ENCODE measurements at regions not wholly inside any gene's neighbourhood (a gene's known extent, or its start where the extent isn't known, plus 50 kb on each side); places are given as distances from the start of the nearest gene placed in this dataset.
A peak's percentile ranks its signal among the peaks of the same experiment; 100 is the strongest.

DNA sequence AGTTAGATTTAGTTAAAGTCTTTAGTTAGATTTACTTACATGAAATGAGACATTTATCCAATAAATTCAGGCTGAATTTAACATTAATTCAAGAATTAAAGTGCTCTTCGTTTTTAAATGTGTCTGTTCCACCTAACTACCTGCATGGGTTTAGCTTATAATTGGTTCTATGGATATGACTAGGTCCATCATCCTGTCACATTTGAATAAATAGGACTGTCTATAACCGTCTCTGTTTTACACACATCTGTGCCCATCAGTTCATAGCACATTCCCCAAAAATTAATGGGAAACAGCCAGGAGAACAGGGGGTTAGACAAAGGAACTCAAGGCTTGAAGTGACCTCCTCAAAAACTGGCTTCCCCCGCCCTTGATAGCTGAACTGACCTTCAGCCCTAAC lies 219.6 kb downstream of the MRPL39 start:
- H3K27ac ChIP-seq, result no peak overlapping the region
- no peak for DNase-seq (ENCODE audit: low read depth, low spot score)

DNA sequence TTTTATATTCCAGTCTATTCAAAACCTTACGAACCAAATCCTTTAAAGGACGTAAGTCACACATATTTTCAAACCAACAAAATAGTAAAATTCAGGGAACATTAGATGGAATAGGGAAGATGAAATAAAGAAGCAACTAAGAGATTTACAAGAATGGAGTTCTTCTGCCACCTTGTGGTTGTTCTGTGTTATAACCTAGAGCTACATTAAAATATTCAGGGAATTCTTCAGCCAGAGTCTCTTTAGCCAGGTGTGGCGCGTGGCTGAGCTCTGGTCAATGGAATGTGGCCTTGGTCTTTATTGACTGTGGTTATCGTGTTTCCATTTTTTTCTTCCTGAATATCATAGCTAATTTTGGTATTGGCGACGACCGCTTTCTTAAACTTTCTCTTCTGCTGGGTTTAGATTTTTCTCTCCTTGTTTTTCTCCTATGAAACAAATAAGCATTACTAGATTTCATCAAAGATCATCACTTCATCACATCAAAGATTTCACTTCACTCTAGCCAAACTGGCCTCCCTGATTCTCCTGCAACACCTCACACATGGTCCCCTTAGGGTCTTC lies 221.3 kb downstream of the MRPL39 start:
- DNase-seq (ENCODE audit: low read depth, low spot score), result peak; percentile 22

GRCh38 chr21:25385341-25385740 lies 221.9 kb downstream of the MRPL39 start:
- no peak for DNase-seq (ENCODE audit: low read depth, low spot score)

More for the DNA sequence above, 221.3 kb downstream of the MRPL39 start:
- no peak overlapping the region for H3K27ac ChIP-seq

DNA sequence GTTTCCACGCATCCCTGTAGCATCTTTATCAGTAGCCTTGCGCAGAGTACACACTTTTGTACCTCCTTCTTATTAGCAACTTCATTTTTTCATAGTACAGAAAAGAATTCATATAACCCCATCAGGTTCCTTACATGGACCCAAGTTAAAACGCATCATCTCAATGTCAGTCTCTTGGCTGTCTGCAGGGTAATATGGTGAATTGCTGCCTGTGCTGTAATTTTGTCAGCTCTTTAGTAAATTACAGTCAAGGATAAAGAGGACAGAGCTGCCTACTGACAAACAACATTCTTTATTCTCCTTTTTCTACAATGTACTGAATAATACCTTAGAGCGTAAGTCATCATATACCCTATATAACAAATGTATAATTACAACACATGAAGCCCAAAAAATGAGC lies 222.5 kb downstream of the MRPL39 start:
- no peak overlapping the region for H3K27ac ChIP-seq
- DNase-seq (ENCODE audit: low read depth, low spot score), result no peak

More at GRCh38 chr21:25385341-25385740, 221.9 kb downstream of the MRPL39 start:
- H3K27ac ChIP-seq, result no peak overlapping the region

DNA sequence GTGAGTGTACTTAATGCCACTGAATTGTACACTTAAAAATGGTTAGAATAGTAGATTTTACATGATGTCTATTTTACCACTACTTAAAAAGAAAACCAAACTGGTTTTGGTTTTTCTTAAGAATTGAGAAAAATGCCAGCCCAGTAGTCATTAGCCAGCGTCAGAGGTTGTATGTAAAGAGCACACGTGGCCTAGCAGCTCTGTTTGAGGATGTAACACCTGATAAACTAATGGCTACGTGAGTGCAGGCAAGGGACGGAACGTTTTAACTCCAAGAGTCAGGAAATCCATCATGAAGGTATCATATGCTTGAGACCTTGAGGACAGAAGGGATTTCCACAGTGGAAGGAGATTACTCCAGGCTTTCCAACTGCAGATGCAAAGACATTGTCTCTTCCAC lies 223.7 kb downstream of the MRPL39 start:
- H3K27ac ChIP-seq, result no peak overlapping the region
- no peak for DNase-seq (ENCODE audit: low read depth, low spot score)

DNA sequence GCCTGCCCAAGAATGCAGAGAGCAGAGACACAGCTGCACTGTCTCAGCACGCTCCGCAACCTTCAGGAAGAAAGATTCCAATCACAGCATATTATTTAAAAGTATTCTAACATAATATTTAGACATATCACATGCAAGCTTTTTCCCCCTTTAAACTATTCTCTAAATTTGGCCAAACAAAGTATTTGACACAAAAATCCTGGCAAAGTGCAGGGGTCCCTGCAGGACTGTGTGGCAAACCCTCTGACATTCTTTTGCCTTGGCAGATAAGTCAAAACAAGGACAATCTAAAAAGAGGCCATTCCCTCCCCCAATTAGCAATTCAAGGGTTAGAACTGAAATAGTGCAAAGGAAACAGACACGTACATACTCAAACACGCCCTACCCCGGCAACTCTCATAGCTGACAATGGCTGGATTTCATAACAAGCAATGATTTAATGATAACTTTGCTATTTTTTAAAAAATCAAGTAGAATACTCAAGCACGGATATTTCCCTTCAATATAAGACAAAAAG lies 225.3 kb downstream of the MRPL39 start:
- no peak overlapping the region for H3K27ac ChIP-seq
- DNase-seq (ENCODE audit: low read depth, low spot score), result no peak

GRCh38 chr21:25375675-25376074 lies 231.6 kb downstream of the MRPL39 start:
- DNase-seq (ENCODE audit: low read depth, low spot score), result no peak
- no peak overlapping the region for H3K27ac ChIP-seq

GRCh38 chr21:25373126-25374082 lies 233.9 kb downstream of the MRPL39 start:
- no peak for DNase-seq (ENCODE audit: low read depth, low spot score)
- no peak overlapping the region for H3K27ac ChIP-seq

- no peak for DNase-seq (ENCODE audit: low read depth, low spot score)
- H3K27ac ChIP-seq, result no peak overlapping the region
These were observed 235.3 kb downstream of the MRPL39 start for GRCh38 chr21:25371841-25372425.

DNA sequence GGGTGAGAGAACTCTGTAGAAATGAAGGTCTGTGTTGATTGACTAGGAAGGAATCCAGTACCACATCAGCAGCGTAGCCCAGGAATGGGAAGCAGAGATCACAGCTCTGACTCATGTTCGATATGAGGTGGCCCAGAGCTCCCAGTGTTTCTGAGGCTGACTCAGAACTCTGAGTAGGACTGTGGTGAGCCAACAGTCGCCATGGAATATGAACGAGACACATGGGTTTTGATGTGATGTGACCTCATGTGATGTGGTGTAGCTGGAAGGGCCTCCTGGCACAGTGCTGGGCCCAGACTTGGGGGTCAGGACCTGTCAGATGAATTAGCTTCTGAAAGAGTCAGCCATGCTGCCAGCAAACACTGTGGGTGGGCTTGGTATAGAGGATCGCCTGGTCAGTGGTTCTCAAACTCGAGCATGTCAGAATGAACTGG lies 237.0 kb downstream of the MRPL39 start:
- peak; percentile 75 for DNase-seq (ENCODE audit: low read depth, low spot score)
- H3K27ac ChIP-seq, result peak overlapping the region; percentile 79

GRCh38 chr21:25369524-25370300 lies 237.6 kb downstream of the MRPL39 start:
- DNase-seq (ENCODE audit: low read depth, low spot score), result no peak
- peak overlapping the region; percentile 79 for H3K27ac ChIP-seq

- DNase-seq (ENCODE audit: low read depth, low spot score), result no peak
- H3K27ac ChIP-seq, result no peak overlapping the region
These were observed 238.8 kb downstream of the MRPL39 start for GRCh38 chr21:25368531-25368930.

- H3K27ac ChIP-seq, result no peak overlapping the region
- DNase-seq (ENCODE audit: low read depth, low spot score), result no peak
These were observed 241.2 kb downstream of the MRPL39 start for GRCh38 chr21:25366116-25366515.

GRCh38 chr21:25362375-25363267 lies 244.7 kb downstream of the MRPL39 start:
- no peak for DNase-seq (ENCODE audit: low read depth, low spot score)
- H3K27ac ChIP-seq, result no peak overlapping the region

GRCh38 chr21:25361765-25362164 lies 245.5 kb downstream of the MRPL39 start:
- H3K27ac ChIP-seq, result no peak overlapping the region
- no peak for DNase-seq (ENCODE audit: low read depth, low spot score)

- H3K27ac ChIP-seq, result no peak overlapping the region
- DNase-seq (ENCODE audit: low read depth, low spot score), result no peak
These were observed 246.2 kb downstream of the MRPL39 start for GRCh38 chr21:25361097-25361496.

DNA sequence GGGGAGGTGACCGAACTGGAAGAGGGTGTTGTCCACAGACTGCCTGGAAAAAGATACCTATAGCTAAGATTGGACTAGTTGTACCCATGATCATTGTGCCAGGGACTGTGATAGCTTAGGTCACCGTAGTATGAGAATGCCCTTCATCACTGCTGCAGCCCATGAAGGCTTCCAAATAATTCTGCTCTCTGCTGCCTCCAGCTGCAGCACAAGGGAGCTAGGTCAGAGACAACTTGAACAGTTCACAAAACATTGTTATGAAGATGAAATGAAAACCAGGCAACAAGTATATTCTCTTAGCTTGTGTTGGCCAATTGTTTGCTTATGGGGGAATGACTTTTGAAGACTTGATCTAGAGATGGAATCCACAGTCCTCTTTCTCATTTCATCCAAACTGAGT lies 246.7 kb downstream of the MRPL39 start:
- no peak for DNase-seq (ENCODE audit: low read depth, low spot score)
- no peak overlapping the region for H3K27ac ChIP-seq

DNA sequence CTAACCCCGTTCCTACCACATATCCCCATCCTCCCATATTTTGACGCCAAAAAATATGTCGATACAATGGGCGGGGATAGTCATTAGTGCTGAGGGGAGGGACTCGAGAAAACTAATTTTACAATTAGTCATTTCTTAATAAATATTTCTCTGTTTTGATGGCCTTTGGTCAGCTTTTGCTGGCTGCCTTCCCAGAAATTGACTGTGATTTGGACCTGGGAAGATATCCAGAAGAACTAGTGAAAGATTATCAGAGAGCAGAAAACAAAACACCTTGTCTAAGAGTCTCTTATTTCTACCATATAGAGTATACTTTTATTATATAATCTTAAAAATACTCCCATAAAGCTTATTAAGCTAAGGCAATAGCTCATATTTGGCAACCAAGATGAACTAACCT lies 247.6 kb downstream of the MRPL39 start:
- H3K27ac ChIP-seq, result no peak overlapping the region
- DNase-seq (ENCODE audit: low read depth, low spot score), result no peak

DNA sequence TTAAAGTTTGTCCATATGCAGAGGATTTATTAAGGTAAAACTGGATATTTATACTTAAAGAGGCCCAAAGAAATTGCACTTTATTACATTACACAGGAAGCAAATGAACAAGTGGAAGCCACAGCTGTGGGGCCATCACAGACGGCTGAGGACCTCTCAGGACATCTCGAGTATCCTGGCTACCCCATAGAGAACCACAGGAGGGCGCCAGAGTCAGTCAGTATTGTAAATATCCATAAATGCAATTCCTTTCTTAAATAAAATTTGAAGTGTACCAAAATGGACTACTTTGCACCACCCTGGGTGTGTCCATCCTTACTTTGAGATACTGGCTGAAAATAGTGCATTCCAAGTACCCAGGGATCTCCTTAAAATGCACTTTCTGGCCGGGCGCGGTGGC lies 257.2 kb downstream of the MRPL39 start:
- H3K27ac ChIP-seq, result no peak overlapping the region
- DNase-seq (ENCODE audit: low read depth, low spot score), result no peak

Measured in epithelial cell of prostate (primary cell).